NCI-H526 (cell line): ENCODE measurements at regions not wholly inside any gene's neighbourhood (a gene's known extent, or its start where the extent isn't known, plus 50 kb on each side); places are given as distances from the start of the nearest gene placed in this dataset.
"Not testable (repeated sequence)": the region's sequence is repeated elsewhere in the genome, so short reads cannot be mapped to it uniquely, and the experiment has no call there.

Experiments
- DNase-seq, 2 experiments: peaks; one replicate each; lab custom pipeline; 2025; lab: John Stamatoyannopoulos, UW

DNA sequence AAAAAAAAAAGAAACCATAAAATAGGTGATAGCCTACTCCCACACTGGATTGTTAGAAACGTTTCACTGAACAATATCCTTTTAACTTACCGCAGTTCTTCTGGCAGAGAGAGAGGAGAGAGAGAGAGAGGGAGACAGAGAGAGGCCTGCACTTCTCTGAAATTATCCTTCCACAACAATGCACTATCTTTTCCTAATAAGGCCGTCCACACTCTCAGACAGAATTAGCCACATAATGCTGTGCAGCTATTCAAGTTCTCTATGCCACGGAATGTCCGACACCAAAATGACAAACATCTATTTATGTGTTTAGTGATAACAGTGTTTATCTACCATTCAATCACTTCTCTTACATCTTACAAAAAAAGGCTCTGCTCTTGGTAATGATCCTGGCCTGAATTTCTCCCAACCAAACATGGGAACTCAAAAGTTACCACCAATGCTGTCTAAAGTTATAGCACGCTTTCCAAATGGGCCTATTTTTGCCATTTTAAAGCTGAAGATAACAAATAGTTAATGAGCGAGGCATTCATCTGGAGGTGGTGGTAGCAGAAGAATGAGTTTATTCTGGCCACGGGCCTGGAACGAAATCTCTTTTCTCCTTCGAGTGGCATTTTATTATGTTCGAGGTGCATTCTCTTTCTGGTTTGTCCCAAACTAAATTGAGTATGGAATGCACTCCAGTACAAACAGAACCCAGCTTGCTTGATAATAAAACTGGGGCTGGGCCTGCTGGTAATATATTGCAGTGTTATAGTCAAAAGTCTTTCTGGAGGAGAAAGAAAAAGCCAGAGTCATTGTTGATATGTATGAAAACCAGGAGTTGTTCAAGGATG, 160.2 kb upstream of the SVIL start:
- no peak for DNase-seq

DNA sequence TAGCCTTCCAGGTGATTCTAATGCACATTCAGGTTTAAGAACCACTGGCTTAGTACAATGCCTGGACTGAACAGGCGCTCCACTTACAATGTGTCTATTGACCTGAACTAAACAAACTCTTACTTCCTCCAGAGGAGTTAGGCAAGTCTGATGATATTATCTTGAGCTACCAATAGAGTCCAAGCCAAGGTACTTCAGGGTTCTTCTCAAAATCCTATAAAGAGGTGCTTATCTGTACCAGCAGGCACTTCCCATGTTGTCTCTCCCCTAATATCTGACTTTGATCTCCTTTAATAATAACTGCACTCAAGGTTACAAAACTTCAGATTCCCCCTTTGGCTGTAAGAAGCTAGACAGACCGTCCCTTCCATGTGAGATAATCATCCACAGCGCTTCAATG, 157.0 kb upstream of the SVIL start:
- no peak for DNase-seq

DNA sequence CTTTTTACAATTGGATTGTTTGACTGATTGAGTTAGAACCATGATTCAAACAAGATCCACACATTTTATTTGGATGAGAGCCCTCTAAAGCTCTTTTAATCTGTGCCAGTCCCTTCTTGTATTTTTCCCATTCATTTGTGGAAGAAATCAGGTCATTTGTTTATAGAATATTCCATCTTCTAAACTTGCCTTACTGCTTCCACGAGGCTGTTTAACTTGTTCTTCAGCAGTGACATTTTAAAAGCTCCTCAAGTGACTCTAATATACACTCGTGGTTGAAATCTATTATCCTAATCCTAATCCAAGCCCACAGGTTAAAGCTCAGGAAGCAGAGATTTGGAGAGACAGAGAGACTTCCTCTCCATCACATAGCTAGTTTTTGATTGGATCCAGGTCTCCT, 155.4 kb upstream of the SVIL start:
- no peak for DNase-seq

GRCh38 chr10:29788113-29788512, 153.3 kb upstream of the SVIL start:
- no peak for DNase-seq

GRCh38 chr10:29785701-29786100, 150.9 kb upstream of the SVIL start:
- DNase-seq: no peak

DNA sequence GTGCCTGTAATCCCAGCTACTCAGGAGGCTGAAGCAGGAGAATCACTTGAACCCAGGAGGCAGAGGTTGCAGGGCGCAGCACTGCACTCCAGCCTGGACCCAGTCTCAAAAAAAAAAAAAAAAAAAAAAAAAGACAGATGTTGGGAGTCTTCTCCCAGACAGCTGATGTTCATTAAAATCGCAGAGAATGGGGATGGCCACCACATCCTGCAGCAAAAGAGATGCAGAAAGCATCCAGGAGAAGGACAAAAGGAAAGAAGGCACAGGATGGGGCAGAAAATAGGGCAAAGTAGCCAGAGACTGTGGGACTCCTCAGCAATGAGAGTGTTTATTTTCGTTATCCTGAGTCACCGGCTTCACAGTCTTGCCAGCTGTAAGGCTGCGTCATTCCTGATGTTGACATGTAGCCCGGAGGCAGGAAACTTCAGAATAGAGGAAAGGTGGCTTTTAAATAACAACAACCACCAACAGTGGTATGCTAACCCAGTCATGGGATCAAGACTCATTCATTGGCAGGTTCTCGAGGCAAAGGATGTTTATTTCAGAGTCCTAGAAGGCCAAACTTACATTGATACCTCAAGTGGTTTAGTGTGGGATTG, 149.5 kb upstream of the SVIL start:
- no peak for DNase-seq

- DNase-seq: no peak
These were observed 148.6 kb upstream of the SVIL start for GRCh38 chr10:29783201-29783947.

GRCh38 chr10:29780639-29781038, 145.9 kb upstream of the SVIL start:
- no peak for DNase-seq

DNA sequence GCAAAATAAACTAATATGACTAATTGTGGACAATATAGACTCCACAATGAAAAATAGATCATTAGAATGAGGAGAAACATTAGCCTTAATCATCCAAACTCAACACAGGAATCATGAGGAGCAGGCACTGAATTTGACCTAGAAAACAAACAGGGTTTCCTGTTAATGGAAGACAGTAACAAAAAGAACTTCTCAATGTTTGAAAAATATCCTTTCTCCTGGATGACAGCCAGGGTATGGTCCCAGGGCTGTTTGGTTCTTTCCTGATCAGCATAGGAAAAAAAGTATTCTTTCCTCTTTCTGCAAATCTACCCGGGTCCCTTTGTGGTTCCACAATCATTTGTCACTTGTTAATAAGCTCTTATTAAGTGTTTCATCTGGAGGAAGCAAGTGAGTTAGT, 145.3 kb upstream of the SVIL start:
- no peak for DNase-seq

DNA sequence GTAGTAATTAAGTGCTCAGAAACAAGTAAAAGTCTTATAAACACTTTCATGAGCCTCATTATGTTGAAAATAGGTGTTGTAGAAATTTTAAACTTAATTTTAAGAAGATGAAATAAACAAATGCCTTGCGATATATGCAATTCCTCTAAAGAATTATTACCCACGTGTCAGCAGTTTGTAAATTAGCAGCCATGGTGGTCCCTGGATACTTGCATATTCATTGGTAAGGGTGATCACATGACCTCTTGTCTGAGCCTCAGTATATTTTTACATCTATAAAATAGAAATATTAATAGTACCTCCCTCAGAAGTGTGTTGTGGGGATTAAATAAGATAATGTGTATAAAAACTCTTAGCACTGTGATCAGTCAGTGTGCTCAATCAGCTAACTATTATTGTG, 141.5 kb upstream of the SVIL start:
- DNase-seq: no peak

- no peak for DNase-seq
These were observed 139.7 kb upstream of the SVIL start for GRCh38 chr10:29774475-29774874.

DNA sequence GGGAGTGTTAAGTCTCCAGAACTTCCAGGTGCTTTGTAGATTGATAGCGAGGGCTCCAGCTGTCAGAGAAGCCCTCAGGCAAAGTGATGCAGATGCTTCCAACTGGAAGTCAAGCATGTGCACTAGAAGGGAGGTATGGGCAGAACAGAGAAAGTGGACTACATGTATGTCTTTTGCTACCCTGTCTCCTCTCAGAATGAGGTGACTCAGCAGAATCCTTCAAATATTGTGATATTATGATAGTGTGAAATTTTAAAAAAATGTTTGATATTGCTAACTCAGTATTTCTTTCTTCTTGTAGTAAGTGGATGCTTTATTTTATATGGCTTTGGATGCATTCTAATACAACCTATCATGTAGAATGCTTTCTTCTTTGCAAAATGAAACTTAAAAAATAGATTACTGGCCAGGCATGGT, 138.9 kb upstream of the SVIL start:
- no peak for DNase-seq

DNA sequence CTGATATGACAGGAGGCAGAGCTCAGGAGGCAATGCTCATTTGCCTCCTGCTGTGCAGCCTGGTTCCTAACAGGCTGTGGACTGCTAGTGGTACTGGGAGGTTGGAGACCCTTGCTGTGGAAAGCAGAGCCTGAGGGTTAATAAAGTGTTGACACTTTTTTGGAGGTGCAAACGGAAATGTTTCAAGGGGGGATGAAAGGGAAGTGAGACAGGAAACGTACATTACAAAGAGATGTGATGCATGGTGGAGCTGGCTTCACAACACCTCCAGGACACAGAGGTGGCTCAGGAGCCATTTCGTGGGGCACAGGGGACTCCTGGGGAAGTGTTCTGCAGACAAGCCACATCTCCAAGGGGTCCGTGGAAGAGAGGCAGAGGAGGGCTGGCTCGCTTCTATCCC, 137.6 kb upstream of the SVIL start:
- no peak for DNase-seq

DNA sequence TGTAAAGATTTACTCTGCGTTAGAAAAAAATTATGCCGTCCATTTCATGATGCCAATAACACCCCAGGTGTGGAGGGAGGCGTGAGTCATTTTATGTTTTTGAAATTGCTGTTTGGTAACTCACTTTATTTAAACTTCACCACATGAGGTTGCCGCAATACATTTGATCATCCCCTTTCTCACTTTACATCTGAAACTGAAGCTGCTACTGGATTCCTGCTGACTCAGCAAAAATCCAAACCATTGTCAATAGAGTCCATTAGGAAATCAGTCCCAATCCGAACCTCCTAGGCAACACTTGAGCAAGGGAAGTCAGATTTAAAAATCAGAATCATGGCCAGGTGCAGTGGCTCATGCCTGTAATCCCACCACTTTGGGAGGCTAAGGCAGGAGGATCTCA, 136.6 kb upstream of the SVIL start:
- DNase-seq: no peak

GRCh38 chr10:29769277-29769676, 134.5 kb upstream of the SVIL start:
- not testable (repeated sequence) for DNase-seq

DNA sequence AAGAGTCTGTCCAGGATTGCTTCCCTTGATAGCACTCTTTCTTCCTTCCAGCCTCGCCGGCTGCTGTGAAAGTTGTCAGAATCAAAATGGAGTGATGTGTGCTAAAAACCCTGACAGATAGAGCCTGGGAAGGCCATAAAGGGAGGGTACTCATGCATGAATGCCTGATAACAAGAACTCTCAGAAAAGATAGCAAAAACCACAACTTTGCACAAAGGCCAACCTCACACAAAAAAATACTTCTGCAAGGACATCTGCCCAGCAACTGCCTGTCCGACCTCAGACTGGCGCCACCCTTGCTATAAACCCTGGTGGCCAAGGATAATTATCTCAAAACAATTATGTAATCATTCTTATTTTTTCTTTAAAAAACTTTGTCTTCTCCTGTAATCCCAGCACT, 133.2 kb upstream of the SVIL start:
- DNase-seq: no peak

DNA sequence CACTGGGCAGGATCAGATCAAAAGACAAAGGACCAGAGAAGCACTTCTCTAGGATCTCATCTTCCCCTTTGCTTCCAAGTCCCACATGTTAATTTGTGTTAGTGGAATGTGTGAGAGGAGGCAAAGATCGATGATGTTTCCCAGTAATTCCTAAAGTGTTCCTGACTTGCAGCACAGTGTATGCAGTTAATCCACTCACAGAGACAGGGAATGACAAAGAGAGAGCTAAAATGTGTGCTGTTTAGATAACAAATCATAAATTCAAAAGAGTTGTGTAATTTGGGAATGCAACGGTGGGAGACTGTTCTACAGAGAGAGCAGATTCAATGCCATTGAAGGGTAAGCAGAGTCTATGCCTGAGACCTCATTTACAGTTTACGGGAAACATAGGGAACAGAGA, 132.0 kb upstream of the SVIL start:
- no peak for DNase-seq

- no peak for DNase-seq
These were observed 130.6 kb upstream of the SVIL start for GRCh38 chr10:29765330-29765729.

DNA sequence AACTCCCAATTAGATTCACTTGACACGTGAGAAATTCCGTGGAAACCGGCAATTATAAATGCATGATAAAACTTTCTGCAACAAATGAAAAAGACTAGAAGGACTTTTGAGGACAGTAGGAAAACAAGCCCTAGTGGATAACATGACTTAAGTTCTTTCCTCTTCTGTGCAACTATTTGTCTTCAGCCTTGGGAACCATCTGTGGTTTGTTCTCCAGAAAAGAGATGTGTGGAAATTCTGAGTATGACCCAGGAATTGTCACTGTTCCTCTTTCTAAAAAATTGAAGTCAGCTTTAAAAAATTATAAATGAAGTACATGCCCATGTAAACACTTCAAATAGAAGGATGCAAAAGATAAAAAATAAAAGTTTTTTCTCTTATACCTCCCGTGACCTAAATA, 128.6 kb upstream of the SVIL start:
- DNase-seq: no peak

- no peak for DNase-seq
These were observed 127.1 kb upstream of the SVIL start for GRCh38 chr10:29761916-29762315.

DNA sequence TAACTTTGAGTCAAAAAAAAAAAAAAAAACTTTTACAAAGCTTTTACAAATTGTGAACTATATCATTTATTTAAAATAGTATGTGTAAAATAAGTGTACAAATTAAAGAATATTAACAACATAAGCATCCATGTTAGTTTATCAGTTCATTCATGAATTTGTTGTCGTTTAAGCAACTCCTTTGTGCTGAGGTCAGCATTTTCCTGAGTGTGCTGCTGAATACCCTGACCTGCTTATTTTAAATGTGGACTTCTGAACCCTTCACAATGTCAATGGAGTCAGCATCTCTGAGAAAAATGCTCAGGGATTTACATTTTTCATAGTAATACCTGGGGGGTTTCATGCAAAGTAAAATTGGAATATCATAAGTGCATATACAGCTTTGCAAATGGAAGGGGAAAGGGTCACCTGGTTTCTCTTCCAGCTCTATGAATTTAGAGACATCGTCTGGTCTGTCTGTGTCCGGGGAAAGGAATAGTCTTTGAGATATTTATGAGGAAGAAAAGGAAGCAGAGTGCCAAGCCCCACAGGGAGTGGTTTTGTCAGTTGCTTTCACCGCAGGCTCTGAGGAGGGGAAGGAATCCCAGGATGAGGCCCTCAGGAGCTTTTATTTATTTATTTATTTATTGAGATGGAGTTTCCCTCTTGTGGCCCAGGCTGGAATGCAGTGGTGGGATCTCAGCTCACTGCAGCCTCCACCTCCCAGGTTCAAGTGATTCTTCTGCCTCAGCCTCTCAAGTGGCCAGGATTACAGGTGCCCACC, 125.5 kb upstream of the SVIL start:
- DNase-seq: no peak

GRCh38 chr10:29757551-29758297, 123.0 kb upstream of the SVIL start:
- DNase-seq: no peak
